Fibroblast of skin of scalp (primary cell): ENCODE measurements at regions not wholly inside any gene's neighbourhood (a gene's known extent, or its start where the extent isn't known, plus 50 kb on each side); places are given as distances from the start of the nearest gene placed in this dataset.
"Not testable (repeated sequence)": the region's sequence is repeated elsewhere in the genome, so short reads cannot be mapped to it uniquely, and the experiment has no call there.

Source experiments
- DNase-seq: peaks from one replicate; pipeline ENCODE4 v3.0.0-alpha.2; 2013

DNA sequence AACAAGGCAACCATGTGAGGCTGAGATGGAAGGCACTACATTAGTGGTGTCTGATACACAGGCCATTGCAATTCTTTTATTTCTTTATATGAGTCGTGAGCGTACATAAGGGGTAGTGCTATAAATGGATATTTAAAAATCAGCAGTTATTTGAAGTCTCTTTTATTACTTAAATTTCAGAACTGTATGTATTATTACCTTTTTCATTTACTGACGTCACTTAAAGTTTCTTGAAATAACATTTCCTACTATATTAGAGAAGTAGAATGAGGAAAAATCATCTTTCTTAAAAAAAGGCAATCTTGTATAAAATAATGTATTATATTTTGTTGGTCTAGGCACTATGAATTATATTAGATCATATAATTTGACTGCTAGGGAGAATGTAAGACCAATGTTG, 280.9 kb upstream of the CYLC2 start:
- no peak for DNase-seq

DNA sequence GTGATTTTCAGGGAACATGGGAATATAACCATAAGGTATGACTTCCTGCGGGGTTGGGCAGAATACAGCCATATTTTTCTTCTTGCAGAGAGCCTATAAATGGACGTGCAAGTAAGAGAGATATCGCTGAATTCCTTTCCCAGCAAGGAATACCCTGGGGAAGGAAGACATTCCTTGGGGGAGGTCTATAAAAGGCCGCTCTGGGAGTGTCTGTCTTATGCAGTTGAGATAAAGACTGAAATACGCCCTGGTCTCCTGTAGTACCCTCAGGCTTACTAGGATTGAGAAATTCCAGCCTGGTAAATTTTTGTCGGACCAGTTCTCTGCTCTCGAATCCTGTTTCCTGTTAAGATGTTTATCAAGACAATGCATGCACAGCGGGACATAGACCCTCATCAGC, 282.2 kb upstream of the CYLC2 start:
- DNase-seq = not testable (repeated sequence)

DNA sequence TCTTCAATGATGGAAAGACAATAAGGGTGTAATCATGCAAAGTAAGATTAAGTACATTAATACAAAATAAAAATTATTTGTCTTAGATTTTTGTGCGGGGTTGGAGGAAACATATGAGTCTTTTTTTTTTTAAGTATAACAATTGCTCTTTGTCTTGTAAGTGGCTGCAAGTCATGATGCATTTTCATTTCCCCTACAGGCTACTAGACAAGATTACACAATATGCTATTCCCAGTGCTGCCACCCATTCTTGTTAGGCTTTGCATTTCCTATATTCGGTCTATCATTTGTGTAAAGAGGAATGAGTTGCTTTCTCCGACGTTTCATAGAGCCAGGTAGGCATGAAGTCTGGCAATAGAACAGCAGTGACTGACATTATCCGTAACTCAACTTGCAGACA, 294.2 kb upstream of the CYLC2 start:
- no peak for DNase-seq

DNA sequence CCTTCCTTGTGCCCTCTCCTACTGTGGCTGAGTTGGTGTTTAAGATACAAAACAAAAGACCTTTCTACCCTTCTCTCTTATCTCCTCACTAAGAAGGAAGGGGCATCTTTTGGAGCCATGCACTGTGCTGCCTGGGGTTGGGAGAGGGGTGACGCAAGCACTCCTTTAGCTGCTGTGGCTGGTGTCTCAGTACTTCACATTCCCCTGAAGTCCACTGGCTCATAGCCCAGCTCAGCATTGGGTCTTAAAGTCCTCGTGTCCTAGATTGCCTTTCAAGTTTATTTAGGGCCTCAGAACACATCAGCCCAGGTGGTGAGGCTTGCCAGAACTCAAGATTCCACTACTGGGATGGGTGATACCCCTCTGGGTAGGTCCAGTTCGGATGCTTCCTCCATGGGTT, 325.9 kb upstream of the CYLC2 start:
- DNase-seq = no peak

DNA sequence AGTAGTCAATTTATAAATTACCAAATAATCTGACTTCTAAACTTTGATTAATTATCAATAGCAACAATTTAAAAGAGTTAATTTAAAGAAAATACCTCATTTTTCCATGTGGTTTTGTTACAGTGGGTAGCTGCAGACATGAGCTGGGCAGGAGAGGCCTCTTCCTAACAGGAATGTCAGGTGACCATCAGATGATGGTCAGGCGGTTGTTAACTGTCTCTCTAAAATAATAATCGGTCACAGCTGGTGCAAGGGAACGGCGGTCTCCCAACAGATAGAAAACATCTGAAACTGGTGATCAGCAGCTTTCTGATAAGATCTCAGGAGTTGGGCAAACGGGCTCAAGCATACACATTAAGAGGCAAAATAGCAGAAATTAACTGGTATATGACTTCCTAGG, 342.7 kb upstream of the CYLC2 start:
- DNase-seq = no peak

DNA sequence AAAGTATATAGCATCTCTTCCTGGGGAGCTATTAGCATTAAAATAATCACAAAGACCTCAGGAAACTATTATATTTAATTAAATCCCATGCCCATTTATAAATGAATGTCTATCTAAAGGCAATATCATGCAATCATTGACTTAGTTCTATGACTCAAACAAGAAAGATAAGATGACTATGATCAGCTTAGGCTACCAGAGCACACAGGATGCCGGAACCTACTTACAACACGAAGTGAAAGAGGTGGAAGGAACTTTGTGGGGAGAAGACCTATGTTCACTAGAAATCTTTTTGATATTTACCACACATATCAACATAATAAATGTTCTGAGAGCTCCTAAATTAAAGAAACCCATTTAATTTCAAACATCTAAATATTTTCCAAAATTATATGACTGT, 344.2 kb upstream of the CYLC2 start:
- DNase-seq = no peak

DNA sequence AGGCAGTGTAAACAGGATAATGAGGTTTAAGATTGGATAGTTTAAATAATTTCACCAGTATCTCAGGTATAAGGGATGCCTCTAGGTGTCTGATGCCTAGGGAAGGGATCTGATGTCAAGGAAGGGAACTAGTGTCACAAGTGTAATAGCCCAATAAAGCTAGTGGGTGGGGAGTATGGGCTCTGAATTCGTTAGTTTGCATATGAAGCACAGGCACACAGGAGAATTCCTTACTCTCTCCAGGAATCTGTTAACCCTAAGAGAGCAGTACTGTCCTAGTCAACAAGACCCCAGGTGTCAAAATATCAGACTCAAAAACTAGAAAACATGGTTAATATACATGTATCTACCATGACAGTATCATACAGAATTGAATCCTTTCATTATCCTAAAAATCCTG, 352.5 kb upstream of the CYLC2 start:
- DNase-seq = no peak

DNA sequence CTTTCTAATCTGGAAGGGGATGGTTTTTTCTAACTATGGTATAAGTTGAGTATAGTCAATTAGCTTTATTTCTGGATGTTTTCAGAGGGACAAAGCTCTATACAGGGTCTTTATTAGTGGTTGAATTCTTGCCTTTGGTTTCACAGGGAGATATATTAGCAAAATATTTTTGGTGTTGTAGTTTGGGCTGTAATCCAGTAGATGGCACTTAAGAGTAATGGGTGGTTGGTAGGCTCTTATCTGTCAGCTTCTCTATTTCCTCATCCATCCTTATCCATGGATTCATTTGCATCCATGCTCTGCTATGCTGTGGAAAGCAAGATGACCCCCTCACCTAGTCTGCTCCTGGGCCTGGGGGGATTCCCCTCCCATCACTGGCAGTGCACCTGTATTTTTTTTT, 363.6 kb upstream of the CYLC2 start:
- DNase-seq = no peak

DNA sequence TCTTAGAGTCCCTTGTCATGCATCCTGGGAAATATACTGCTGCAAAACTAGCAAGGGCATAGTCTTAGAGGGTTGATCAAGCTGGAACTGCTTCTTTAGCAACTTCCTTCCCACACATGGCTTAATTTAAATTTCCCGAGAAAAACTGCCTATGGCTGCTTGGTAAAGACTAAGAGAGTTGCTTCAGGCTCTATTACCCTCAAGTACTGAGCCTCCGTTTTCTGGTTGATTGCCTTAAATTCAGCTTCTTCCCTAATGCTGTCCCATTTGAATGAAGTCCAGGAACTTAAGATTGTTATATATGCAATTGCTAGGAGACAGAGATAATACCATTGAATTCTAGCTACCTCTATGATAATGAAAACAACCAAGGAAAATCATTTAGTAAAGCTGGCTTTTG, 385.7 kb upstream of the CYLC2 start:
- DNase-seq = no peak

DNA sequence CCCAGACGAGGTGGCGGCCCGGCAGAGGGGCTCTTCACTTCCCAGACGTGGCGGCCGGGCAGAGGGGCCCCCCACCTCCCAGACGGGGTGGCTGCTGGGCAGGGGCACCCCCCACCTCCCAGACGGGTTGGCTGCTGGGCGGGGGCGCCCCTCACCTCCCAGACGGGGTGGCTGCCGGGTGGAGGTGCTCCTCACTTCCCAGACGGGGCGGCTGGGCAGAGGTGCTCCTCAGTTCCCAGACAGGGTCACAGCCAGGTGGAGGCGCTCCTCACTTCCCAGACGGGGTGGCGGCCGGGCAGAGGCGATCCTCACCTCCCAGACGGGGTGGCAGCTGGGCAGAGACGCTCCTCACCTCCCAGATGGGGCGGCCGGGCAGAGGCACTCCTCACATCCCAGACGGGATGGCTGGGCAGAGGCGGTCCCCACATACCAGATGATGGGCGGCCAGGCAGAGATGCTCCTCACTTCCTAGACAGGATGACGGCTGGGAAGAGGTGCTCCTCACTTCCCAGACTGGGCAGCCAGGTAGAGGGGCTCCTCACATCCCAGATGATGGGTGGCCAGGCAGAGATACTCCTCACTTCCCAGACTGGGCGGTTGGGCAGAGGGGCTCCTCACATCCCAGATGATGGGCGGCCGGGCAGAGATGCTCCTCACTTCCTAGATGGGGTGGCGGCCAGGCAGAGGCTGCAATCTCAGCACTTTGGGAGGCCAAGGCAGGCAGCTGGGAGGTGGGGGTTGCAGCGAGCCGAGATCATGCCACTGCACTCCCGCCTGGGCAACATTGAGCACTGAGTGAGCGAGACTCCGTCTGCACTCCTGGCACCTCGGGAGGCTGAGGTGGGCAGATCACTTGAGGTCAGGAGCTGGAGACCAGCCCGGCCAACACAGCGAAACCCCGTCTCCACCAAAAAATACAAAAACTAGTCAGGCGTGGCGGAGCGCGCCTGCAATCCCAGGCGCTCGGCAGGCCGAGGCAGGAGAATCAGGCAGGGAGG, 391.6 kb upstream of the CYLC2 start:
- DNase-seq = not testable (repeated sequence)

DNA sequence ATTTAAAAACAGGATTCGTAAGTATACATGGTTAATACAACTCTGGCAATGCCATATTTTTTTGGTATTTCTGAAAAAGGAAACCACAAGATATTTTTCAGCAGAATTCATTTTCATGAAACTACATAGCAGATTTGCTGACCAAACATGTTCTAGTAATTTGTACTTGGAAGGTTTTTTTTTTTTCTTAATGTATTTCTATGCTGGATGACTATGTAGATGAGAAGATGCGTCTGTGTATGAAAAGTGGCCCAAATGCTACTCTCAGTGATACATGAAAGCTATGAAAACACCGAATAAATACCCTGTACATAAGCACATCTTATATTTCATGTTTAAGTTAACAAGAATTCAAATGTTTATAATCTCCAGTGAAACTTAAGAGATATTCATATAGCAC, 400.9 kb upstream of the CYLC2 start:
- no peak for DNase-seq

DNA sequence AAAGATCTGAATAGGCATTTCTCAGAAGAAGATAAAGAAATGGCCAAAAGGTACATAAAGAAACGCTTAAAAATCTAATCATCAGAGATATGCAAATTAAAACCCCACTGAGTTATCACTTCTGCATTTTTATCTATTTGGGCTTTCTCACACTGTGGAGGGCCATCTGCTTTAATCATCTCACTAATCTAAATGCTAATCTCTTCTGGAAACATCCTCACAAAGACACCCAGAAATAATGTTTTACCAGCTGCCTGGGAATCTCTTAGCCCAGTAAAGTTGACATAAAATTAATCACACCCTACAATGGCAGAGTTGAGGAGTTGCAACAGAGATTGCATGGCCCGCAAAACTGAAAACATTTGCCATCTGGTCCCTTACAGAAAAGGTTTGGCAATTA, 407.9 kb upstream of the CYLC2 start:
- DNase-seq = no peak

DNA sequence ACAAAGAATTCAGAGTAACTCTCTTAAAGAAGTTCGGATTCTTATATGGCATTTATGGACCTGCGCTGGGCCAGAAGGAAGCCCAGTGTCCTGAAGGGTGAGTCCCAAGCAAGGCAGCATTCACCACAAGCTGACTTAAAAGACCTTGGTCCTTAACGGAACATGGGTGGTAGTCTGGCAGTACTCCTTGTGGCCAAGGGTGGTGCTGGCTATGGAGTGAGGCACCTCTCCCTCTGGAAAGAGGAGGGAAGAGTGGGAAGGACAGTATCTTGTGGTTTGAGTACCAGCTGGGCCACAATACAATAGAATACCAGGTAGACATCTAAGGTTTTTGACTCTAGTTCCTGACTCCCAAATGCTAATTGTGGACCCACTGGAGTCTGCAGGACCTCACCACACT, 425.7 kb upstream of the CYLC2 start:
- DNase-seq = no peak

DNA sequence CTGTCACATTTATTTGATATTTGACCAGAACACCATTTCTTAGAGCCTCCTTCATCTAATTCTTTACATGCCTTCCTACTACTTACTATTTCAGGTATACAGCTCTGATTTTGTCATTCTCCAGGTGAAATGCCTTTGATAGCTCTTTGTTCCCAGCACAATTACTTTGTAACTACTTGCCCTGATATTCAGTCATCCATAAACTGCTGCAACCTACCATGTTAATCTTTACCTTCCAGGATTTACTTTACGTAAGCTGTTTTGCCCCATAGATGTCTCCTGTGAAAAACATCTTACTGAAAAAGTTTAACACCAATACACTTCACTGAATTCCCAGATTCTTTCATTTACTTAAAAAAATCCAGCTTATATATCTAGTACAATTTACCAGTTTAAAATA, 443.8 kb upstream of the CYLC2 start:
- no peak for DNase-seq

DNA sequence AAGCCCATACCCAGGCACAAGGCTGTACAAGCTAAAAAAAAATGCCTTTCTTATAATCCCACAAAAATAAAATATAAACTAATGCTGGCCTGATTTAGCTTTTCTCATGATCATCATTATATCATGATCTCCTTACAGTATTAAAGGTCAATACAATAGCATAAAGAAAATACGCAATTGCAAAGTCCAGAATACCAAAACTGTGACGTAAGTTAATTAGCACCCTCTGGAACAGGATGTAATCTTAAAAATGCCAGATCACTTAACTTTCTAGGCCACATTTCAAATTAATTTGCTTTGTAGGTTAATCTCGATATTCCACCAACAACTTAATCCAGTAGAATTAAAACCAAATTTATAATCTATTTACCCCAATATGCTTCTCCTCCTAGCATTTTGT, 444.2 kb upstream of the CYLC2 start:
- DNase-seq = no peak

DNA sequence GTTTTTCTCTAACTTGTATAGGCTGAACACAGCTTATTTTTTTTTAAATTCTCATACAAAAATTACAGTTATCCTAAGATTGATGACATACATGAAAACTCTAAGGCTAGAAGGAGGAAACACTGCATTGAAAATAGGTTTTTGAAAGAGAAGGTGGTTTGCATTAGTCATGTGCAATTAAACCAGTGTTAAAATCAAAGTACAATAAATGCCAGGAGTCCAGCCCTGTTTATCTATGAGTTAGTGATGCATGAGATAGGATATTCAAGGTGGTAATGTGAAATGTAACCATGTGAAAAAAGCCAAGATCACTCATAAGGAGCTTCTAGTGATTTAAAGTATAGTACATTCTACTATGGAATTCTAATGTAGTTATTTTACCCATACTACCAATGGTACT, 444.9 kb upstream of the CYLC2 start:
- DNase-seq = no peak

DNA sequence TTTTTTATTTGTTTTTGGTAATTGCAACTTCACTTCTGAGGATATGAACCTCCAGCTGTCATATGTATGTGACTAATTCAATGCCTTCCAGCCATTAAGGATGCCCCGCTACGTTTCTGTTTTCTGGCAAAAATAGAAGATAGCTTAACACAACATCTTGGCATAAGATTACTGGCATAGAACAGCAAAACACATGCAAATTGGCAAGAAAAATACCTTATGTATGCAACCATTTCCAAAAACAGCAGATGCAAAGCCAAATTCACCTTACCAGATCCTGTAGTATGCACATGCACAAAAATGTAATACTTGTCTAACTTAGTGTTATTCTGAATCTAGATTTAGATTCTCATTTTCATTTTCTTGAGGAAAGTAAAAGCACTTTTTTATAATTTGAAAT, 461.1 kb upstream of the CYLC2 start:
- no peak for DNase-seq

DNA sequence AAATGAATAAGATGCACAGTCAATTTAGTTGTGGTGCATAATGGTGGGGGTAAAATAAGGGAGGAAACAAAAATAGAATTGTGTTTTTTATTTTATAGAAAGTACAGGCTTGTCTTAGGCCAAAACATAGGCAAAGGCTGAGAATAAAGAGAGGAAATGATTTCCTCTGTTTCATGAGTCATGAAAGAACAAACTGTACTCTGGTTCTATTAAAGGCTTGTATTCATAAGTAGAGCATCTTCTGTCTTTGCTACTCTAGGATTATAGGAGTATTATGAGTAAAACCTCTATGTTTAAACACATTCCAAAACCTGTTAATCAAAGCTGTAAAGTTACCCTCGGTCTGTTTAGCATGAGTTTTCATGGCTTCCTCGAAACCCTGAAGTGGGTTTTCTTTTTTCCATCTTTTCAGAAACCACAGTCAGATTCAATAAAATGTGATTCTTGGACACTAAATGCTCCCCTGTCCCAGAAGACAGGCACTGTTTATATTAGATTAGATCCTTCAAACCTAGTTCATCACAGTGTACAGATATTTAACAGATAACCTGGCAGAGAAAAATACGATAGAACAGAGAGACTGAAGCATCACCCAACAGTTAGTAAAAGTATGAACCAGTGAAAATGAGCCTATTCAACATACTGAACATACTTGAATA, 473.9 kb upstream of the CYLC2 start:
- DNase-seq = no peak

DNA sequence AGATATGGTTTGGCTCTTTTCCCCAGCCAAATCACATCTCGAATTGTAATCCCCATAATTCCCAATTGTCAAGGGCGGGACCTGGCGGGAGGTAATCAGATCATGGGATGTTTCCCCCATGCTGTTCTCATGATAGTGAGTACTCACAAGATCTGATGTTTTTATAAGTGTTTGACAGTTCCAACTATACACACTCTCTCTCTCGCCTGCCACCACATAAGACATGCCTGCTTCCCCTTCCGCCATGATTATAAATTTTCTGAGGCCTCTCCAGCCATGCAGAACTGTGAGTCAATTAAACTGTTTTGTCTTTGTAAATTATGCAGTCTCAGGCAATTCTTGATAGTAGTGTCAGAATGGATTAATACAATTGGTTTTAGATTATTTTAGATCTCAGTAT, 475.7 kb upstream of the CYLC2 start:
- no peak for DNase-seq

DNA sequence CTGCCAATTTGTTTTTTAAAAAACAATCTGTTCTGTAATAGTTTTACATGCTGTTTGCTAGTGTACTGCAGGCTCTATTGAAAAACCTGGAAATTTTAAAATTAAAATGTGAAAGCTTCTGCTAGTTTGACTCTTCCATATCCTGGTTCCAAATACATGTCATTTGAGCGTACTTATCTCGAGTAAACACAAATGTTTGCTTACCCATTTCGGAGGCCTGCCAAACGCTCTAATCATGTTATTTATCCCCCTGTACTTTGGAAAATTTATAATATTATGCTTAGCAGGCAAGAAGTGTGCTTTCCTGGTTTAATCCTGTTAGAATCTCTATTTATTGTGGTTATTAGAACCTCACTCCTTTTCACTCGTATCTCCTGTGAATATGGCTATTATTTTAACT, 476.8 kb upstream of the CYLC2 start:
- no peak for DNase-seq

DNA sequence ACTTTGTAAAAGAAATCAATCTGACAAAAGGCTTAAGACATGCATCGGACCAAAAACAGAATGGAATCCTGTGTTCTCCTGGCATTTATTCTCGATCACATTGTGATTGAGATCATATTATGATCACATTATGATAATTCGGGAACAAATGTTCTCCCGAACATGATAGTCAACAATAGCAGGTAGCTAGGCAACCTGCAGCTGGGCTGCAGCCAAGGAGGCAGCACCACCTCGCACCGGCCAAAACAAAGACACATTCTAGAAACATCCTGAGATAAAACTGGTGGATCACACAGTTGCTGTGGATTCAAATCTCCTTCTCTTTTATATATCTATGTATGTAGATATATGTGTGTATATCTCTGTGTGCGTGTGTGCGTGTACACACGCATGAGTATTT, 480.6 kb upstream of the CYLC2 start:
- no peak for DNase-seq

DNA sequence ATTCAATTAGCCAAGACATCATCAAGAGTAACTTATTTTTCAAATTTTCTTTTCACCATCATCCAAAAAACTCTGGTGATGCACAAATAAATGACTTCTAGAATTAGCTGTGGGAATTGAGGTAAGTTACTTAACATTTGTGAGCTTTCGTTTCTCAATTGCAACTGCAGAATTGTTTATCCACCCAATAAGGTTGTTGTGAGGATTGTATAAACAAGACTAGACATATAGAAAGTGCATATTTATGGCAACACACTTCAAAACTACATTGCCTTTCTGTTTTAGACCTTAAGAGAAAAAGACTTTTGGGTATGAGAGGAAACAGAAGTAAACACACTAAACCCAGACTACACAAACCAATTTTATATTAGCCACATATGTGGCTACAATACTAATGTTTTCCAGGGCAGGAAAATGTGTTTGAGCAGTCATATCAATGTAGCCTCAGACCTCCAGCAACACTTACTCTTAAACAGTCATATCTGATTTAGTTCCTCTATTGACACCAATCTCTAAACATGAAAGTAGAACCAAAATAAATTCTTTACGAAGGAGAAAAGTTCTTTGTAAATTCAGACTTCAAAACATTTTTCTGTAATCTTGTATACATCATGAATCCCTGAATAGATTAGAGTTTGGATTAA, 488.0 kb upstream of the CYLC2 start:
- no peak for DNase-seq

DNA sequence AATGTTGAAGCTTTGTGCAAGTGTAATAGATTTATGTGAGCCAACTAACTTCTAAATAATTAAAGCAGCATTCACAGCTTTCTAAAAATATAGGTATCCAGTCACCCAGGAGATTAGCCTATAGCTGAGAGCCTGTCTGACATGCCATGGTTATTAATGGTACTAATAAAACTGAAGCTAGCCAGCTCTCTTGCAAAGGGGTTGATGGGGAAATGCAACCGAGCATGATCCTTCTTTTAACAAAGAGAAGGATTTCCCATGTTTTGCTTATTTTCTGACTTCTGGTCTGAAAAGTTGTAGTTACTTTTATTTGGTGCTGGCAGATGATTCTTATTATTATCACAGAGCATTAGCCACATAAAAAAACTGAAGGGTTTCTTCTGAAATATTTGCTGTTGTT, 488.7 kb upstream of the CYLC2 start:
- no peak for DNase-seq

DNA sequence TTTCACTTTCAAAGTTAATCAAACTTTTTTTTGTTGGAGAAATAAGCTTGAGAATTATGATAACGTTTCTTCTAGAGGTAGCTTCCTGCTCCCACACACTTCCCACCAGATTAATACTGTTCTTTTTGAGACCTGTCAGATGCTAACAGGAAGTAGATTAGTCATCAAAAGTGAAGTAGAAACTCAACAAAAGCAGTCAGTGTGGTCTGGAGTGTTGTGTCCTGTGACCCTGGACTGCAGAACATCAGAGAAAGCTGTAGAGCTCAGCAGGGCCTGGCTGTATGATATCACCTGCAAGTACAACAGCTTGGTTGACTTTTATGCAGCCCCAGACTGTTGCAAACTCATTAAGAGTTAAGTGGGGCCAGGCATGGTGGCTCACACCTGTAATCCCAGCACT, 495.7 kb upstream of the CYLC2 start:
- DNase-seq = no peak
